Skeletal muscle cell (primary cell): ENCODE measurements at regions not wholly inside any gene's neighbourhood (a gene's known extent, or its start where the extent isn't known, plus 50 kb on each side); places are given as distances from the start of the nearest gene placed in this dataset.
"Not testable (repeated sequence)": the region's sequence is repeated elsewhere in the genome, so short reads cannot be mapped to it uniquely, and the experiment has no call there.

Experiments used
- DNase-seq: peaks from one replicate; pipeline ENCODE4 v3.0.0-alpha.2; 2010; ENCODE audit warnings: low read depth
- H3K4me3 ChIP-seq: 2 replicates; pipeline ENCODE4 v1.5.1; 2011; ENCODE audit warnings: low read depth, mild to moderate bottlenecking, control low read depth, low read length, moderate library complexity

GRCh38 chr3:152650923-152651322, 184.0 kb upstream of the P2RY1 start:
- DNase-seq, H3K4me3 ChIP-seq: not testable (repeated sequence)

DNA sequence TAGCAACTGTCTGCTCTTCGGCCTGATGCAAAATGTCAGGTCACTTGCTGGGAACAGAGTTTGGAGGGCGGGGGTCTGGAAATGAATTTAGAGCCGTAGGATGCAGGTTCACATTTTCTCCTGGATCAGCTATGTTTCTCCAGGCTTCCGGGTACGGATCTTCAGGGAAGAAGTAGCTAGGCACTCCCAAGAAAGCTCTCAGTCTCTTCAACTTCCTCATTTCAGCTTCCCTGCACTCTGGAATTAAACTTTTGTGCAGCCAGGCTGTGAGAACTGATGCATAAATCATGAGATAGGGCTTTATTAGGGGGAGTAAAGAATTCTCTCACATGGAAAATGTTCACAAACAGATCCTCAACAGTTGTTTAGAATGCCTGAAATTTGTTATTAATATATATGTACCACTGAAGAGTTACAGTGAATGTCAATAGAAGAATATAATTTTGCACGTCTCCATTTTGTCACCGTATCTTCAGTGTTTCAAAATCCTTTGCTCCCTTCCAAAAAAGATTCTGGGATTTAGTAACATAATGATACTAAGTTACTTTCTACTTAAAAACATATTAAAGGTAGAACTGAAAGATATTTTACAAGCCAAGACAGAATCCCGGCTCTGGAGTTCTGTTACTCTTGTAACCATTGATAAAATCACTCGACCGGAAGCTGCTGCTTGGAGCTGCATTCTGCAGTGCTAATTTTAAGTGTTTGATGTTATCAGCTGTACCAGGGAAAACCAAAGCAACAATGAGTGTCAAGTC, 178.5 kb upstream of the P2RY1 start:
- no peak overlapping the region for H3K4me3 ChIP-seq
- no peak for DNase-seq

GRCh38 chr3:152656972-152657355, 178.0 kb upstream of the P2RY1 start:
- no peak overlapping the region for H3K4me3 ChIP-seq
- no peak for DNase-seq

DNA sequence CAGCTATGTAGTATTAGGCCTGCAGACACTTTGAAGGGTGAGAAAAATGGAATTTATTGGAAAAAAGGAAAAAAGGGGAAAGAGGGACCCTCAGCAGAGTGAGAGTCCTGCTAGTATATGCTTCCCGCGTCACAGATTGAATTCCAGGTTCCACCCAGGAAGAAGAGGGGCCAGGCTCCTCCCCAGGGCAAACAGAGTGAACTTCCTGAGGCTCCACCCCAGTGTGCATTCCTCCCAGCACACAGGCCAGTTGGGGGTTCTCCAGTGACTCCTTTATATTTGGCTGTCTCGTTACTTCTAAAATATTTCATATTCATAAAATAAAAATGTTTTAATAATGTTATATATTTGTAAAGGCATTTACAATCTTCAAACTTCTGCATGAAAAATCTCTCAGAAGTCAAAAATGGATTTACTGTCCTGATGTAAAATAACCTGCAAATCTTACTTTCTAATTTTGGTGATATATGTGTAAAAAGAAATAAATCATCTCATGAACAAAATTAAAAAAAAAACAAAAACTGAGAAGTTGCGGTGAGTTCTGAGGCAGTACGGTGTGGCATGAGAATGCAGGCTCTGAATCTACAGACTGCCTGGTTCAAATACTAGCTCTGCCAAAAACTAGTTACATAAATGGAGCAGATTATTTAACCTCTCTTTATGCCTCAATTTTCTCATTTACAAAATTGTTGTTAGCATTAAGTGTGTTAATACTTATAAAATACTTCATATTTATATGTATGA, 175.8 kb upstream of the P2RY1 start:
- no peak overlapping the region for H3K4me3 ChIP-seq
- no peak for DNase-seq

- no peak overlapping the region for H3K4me3 ChIP-seq
- DNase-seq, result no peak
Measured at GRCh38 chr3:152662157-152662556, 172.8 kb upstream of the P2RY1 start.

DNA sequence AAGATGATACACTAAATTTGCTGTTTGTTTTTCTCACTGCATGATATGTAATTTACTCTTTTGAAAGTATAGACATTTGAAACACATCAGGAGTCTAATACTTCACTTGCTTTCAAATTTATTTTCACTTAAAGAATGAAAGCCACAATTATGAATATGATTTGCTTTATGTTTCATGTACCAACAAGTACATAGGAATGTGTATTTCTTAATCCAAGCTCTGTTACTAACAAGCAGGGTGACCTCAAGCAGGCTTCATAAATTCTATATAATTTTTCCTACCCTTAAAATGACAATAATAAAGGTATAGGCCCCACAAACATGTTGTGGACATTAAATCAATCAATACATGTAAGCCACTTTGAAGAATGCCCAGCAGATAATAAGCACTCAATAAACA, 170.2 kb upstream of the P2RY1 start:
- H3K4me3 ChIP-seq, result no peak overlapping the region
- DNase-seq, result no peak

- DNase-seq, result no peak
Measured at GRCh38 chr3:152667267-152667666, 167.7 kb upstream of the P2RY1 start.

DNA sequence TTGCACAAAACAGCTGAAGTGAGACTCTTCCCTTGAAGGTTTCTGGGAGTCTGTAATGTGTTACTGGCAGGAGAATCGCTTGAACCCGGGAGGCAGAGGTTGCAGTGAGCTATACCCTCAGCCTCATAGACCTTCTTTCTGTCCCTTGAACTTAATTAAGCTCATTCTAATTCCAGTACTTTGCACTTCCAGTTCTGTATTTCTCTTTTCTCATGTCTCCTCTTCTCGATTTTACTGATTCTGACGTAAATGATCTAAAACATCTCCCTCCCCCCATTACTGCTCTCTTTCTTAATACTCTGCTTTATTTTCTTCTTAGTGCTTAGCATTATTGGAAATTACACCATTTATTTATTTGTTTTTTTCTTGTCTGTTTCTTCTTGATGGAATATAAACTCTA, 165.4 kb upstream of the P2RY1 start:
- no peak for DNase-seq
- no peak overlapping the region for H3K4me3 ChIP-seq

More at GRCh38 chr3:152667267-152667666, 167.7 kb upstream of the P2RY1 start:
- H3K4me3 ChIP-seq, result no peak overlapping the region

DNA sequence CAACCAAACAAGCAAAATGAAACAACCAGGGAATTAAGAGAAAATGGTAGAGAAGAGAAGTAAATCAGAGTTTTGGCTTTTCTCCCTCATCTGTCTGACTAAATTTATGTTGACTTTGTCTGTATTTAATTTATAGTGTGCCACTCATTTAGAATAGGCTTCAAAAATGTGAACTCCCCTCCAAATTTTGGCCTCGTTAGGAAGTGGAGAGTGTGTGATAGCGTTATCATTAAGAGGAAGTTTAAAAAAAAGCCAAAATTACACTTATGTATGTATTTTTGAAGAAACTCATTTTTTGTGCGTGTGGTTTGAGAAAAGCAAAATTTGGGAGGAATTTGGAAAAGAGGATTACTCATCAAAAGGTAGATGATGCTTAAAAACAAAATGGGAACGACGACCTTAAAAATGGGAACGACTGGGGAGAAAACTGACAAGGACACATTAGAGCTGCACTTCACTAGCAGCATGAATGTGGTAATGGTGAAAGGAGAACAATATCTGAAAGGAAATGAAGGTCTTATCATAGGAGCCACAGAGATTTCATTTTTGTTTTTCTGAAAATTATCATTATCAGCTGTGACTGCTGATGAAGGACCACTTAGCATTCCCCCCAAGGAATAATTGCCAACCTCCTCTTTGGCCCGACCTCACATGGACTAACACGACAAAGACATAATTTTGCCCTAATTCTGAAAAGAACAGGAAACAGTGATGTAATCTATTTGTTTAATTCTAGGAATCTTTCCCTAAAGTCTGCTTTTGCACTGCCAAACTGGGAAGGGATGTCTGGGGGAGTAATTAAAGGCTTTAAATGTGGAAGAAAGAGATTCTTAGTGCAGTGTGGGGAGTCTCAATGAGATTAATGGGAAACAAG, 163.2 kb upstream of the P2RY1 start:
- no peak for DNase-seq
- H3K4me3 ChIP-seq, result no peak overlapping the region

DNA sequence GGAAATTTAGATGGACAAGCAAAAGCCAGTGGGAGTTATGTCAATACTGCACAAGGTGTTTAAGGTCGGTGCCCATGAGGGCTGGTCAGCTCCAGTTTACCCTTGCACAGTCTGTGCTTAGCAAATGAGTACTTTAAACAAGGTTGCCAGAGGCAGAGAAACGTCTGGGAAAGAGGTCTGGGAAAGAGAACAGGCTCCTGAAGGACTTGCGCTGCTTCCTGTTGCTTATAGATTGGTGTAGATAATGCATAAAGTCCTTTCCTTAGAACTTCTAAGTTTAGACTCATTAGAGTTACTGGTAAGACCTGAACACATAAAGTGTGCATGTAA, 162.6 kb upstream of the P2RY1 start:
- no peak for DNase-seq
- no peak overlapping the region for H3K4me3 ChIP-seq

- DNase-seq, result no peak
- H3K4me3 ChIP-seq, result no peak overlapping the region
Measured at GRCh38 chr3:152676810-152677379, 158.0 kb upstream of the P2RY1 start.

DNA sequence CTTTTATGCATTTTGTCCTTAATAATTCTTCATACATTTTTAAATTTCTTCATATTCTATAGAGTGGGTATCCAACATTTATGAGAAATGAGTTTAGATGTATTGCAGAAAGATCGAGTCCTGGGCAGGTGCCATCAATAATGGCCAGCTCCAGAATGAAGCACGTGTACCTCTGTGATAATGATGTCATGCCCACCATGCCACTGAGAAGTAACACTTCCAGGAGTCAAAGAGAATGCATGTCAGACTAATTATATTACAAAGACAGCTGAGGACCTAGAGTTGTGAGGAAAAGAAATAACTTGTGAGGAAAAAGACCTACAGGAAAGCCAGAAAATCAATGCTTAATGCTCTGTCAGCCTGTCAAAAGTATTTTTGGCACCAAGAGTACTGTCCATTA, 157.4 kb upstream of the P2RY1 start:
- DNase-seq, result no peak
- H3K4me3 ChIP-seq, result no peak overlapping the region

- H3K4me3 ChIP-seq, result no peak overlapping the region
- no peak for DNase-seq
Measured at GRCh38 chr3:152682477-152682876, 152.5 kb upstream of the P2RY1 start.

GRCh38 chr3:152683521-152683999, 151.4 kb upstream of the P2RY1 start:
- H3K4me3 ChIP-seq, result no peak overlapping the region
- no peak for DNase-seq

DNA sequence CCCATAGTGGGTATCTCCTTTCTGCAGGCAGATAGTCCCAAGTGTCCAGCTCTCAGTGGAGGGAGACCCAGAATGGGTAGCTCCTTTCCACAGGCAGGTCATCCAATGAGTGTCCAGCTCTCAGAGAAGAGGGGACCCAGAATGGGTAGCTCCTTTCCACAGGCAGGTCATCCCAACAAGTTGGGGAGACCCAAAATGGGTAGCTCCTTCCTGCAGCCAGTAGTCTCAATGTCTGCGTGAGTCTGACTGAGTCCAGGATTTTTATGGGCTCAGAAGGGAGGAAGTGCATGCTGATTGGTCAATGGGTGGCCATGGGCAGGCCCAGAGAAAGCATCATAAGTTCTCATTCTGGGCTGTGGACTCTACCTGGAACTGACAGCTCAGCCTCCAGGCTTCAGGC, 150.7 kb upstream of the P2RY1 start:
- no peak for DNase-seq

GRCh38 chr3:152688313-152688712, 146.6 kb upstream of the P2RY1 start:
- no peak for DNase-seq
- H3K4me3 ChIP-seq, result no peak overlapping the region

More for the DNA sequence above, 150.7 kb upstream of the P2RY1 start:
- H3K4me3 ChIP-seq, result no peak overlapping the region

DNA sequence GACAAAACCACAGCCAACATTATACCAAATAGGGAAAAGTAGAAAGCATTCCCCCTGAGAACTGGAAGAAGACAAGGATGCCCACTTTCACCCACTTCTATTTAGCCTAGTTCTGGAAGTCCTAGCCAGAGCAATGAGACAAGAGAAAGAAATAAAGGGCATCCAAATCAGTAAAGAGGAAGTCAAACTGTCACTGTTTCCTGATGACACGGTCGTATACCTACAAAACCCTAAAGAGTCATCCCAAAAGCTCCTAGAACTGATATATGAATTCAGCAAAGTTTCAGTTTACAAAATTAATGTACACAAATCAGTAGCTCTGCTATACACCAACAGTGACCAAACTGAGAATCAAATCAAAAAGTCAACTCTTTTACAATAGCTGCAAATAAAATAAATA, 142.6 kb upstream of the P2RY1 start:
- DNase-seq, H3K4me3 ChIP-seq: not testable (repeated sequence)

- DNase-seq, result not testable (repeated sequence)
Measured at GRCh38 chr3:152693521-152694250, 141.2 kb upstream of the P2RY1 start.

DNA sequence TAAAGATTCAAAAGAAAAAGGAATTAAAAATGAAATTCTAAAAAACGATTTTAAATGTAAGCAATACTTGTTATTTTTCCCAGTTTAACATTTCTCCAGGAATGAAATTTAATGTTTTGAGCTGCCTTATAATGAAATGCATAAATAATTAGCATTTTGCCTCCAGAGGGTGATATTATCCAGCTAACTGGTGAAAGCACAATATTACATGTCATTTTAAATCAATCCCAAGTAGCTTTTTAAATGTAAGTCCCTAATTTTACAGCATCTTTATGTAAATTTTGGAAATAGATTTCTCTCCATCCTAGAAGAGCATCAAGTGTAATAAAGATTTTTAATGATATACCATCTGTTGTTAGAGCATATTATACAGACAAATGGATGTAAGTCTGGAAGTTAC, 139.1 kb upstream of the P2RY1 start:
- H3K4me3 ChIP-seq, result no peak overlapping the region
- DNase-seq, result no peak

More at GRCh38 chr3:152693521-152694250, 141.2 kb upstream of the P2RY1 start:
- not testable (repeated sequence) for H3K4me3 ChIP-seq
